Muscle of leg (tissue), 3 donors: ENCODE measurements at regions not wholly inside any gene's neighbourhood (a gene's known extent, or its start where the extent isn't known, plus 50 kb on each side); places are given as distances from the start of the nearest gene placed in this dataset.

Experiments used
- DNase-seq: peaks from one replicate; pipeline ENCODE4 v3.0.0; 2013
- H3K27ac ChIP-seq: one replicate; pipeline ENCODE4 v1.5.1; 2013; ENCODE audit warnings: mild to moderate bottlenecking, low read length, control low read depth
- H3K27me3 ChIP-seq: one replicate; pipeline ENCODE4 v1.6.1; 2013; ENCODE audit warnings: low read length; ENCODE audit not compliant: control insufficient read depth, insufficient read depth
- H3K36me3 ChIP-seq: one replicate; pipeline ENCODE4 v1.6.1; 2013; ENCODE audit warnings: low read length; ENCODE audit not compliant: control insufficient read depth, insufficient read depth
- H3K4me1 ChIP-seq: one replicate; pipeline ENCODE4 v1.6.1; 2013; ENCODE audit warnings: low read length; ENCODE audit not compliant: control insufficient read depth, insufficient read depth
- H3K4me3 ChIP-seq: one replicate; pipeline ENCODE4 v1.5.1; 2013; ENCODE audit warnings: low read length, control low read depth
- H3K9me3 ChIP-seq: replicated peaks from 2 replicates; pipeline ENCODE4 v1.6.1; 2013; ENCODE audit warnings: low read depth, low read length; ENCODE audit not compliant: control insufficient read depth
- WGBS: methylation state at CpG from one replicate; pipeline ENCODE4 v1.1.5; 2013; ENCODE audit warnings: missing lambda C conversion rate; ENCODE audit not compliant: insufficient coverage; 5-methylcytosine and 5-hydroxymethylcytosine counted together

DNA sequence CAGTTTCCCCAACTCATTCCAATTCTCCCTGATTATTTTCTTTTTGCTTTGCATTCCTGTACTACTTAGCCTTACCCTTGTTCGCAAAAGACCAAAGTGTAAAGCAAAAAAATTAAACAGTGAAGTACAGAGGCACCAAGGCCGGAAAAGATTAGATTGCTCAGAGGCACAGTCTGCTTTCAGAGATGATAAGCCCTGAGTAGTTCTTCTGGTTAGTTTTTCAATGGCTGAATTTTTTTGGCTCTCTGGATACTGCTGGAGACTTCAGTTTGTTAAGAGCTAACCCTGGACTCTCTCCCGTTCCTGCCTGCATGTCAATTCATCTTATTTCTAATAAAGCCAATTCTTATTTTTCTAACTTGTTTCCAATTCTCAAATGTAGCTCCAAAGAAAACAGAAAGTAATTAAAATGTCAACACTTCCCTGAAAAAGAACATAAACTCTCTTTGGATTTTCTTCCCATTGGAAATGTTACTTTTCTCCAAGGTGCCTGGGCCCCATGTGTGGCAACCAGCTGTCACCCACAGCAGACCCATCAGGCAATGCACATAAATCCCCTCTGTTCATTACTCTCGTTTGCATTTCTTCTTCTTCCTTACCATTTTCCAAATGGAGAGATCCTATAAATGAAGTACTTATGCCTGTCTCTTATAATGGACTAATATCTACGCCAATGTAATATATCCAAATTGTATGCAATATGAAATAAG lies 142.8 kb downstream of the BTG1 start:
- H3K27me3 ChIP-seq = no peaks in the 10 kb centered on the region
- WGBS = 60% methylated on average over 1 of the region's 5 CpGs
- H3K4me3 ChIP-seq = no peak overlapping the region
- H3K36me3 ChIP-seq = no peaks in the 10 kb centered on the region
- peak; percentile 46 for DNase-seq
- H3K4me1 ChIP-seq = no peaks in the 10 kb centered on the region
- no peak overlapping the region for H3K27ac ChIP-seq
- H3K9me3 ChIP-seq = no peaks in the 10 kb centered on the region

- Histone ChIP-seq H3K4me3 (no peak overlapping the region), H3K4me1 (no peaks in the 10 kb centered on the region), H3K27me3 (no peaks in the 10 kb centered on the region), H3K27ac (no peak overlapping the region), H3K36me3 (no peaks in the 10 kb centered on the region), H3K9me3 (no peaks in the 10 kb centered on the region)
- WGBS = no CpG with 5 or more reads among the region's 1 CpG
- no peak for DNase-seq
Measured at GRCh38 chr12:92002195-92002649, 143.4 kb downstream of the BTG1 start.

DNA sequence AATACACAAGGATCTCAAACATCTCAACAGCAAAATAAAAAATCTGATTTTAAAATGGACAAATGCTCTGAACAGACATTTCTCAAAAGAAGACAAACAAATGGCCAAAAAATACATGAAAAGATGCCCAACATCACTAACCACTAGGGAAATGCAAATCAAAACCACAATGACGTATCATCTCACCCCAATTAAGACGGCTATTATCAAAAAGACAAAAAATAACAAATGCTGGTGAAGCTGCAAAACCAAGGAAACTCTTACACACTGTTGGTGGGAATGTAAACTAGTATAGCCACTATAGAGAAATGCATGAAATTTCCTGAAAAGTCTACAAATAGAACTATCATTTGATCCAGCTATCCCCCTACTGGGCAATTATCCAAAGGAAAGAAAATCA lies 145.0 kb downstream of the BTG1 start:
- Histone ChIP-seq H3K27ac (no peak overlapping the region), H3K36me3 (no peaks in the 10 kb centered on the region), H3K4me3 (no peak overlapping the region), H3K9me3 (no peaks in the 10 kb centered on the region), H3K27me3 (no peaks in the 10 kb centered on the region), H3K4me1 (no peaks in the 10 kb centered on the region)
- DNase-seq = no peak
- no CpG with 5 or more reads among the region's 2 CpGs for WGBS

DNA sequence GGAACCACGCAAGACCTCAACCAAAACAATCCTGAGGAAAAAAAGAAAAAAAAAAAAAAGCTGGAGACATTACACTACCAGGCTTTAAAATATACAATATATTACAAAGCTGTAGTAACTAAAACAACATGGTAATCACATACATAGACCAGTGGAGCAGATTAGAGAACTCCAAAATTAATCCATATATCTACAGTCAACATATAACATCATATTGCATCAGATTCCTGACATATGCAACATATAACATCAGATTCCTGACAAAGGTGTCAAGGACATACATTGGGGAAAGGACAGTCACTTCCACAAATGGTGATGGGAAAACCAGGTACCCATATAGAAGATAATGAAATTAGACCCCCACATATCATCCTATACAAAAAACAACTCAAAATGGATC lies 145.8 kb downstream of the BTG1 start:
- Histone ChIP-seq H3K4me1 (no peaks in the 10 kb centered on the region), H3K9me3 (no peaks in the 10 kb centered on the region), H3K27ac (no peak overlapping the region), H3K27me3 (no peaks in the 10 kb centered on the region), H3K36me3 (no peaks in the 10 kb centered on the region), H3K4me3 (no peak overlapping the region)
- WGBS = no CpG with 5 or more reads among the region's 1 CpG
- no peak for DNase-seq

- no peaks in the 10 kb centered on the region for H3K9me3 ChIP-seq
- H3K4me1 ChIP-seq = no peaks in the 10 kb centered on the region
- H3K36me3 ChIP-seq = no peaks in the 10 kb centered on the region
- H3K27ac ChIP-seq = no peak overlapping the region
- no peak for DNase-seq
- H3K4me3 ChIP-seq = no peak overlapping the region
- WGBS = no CpG with 5 or more reads among the region's 2 CpGs
- H3K27me3 ChIP-seq = no peaks in the 10 kb centered on the region
Measured at GRCh38 chr12:91998316-91998715, 147.3 kb downstream of the BTG1 start.

- Histone ChIP-seq H3K4me1 (no peaks in the 10 kb centered on the region), H3K27me3 (no peaks in the 10 kb centered on the region), H3K9me3 (no peaks in the 10 kb centered on the region), H3K36me3 (no peaks in the 10 kb centered on the region), H3K27ac (peak overlapping the region; percentile 6), H3K4me3 (no peak overlapping the region)
- 33% methylated on average over 1 of the region's 5 CpGs for WGBS
- peak; percentile 24 for DNase-seq
Measured at GRCh38 chr12:91994208-91994797, 151.3 kb downstream of the BTG1 start.

DNA sequence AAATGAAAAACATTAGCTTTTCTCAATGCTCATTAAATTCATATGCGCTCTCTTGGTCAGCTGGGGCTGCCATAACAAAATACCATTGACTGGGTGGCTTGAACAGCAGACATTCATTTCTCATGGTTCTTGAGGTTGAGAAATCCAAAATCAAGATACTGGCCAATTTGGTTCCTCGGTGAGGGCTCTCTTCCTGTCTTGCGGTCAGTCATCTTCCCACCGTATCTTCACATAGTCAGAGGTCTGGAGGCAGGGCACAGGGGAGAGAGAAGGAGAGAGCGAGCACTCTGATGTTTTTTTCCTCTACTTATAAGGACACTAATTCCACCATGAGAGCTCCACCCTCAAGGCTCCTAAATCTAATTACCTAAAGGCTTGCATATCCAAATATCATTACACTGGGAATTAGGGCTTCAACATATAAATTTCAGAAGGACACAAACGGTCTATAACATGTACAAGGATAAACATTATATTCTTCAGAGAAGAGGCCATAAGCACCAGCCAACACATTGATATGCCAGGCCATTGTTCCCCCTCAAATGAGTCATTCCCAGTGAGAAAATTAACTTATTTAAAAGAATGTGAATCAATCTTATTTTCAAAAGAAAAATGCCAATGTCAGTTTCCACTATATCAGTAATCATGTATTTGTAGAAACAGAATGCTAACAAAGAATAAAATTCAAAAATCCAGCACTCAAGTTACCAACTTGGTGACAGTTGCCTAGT lies 152.2 kb downstream of the BTG1 start:
- no peak for DNase-seq
- H3K9me3 ChIP-seq = no peaks in the 10 kb centered on the region
- H3K27me3 ChIP-seq = no peaks in the 10 kb centered on the region
- H3K4me1 ChIP-seq = no peaks in the 10 kb centered on the region
- WGBS = 100% methylated on average over 2 of the region's 6 CpGs
- no peaks in the 10 kb centered on the region for H3K36me3 ChIP-seq
- no peak overlapping the region for H3K27ac ChIP-seq
- H3K4me3 ChIP-seq = no peak overlapping the region

- no CpG with 5 or more reads among the region's 1 CpG for WGBS
- Histone ChIP-seq H3K36me3 (no peaks in the 10 kb centered on the region), H3K9me3 (no peaks in the 10 kb centered on the region), H3K4me1 (peaks cover 3% of the 10 kb centered on the region), H3K4me3 (no peak overlapping the region), H3K27me3 (no peaks in the 10 kb centered on the region), H3K27ac (no peak overlapping the region)
- peak; percentile 38 for DNase-seq
Measured at GRCh38 chr12:91991399-91992187, 154.1 kb downstream of the BTG1 start.

GRCh38 chr12:91990525-91990924 lies 155.1 kb downstream of the BTG1 start:
- no peaks in the 10 kb centered on the region for H3K27me3 ChIP-seq
- H3K4me1 ChIP-seq = peaks cover 4% of the 10 kb centered on the region
- H3K9me3 ChIP-seq = no peaks in the 10 kb centered on the region
- no peak overlapping the region for H3K27ac ChIP-seq
- no peaks in the 10 kb centered on the region for H3K36me3 ChIP-seq
- peak; percentile 20 for DNase-seq
- 20% methylated on average over 1 of the region's 2 CpGs for WGBS
- H3K4me3 ChIP-seq = no peak overlapping the region

GRCh38 chr12:91989143-91989542 lies 156.5 kb downstream of the BTG1 start:
- Histone ChIP-seq H3K27me3 (no peaks in the 10 kb centered on the region), H3K27ac (no peak overlapping the region), H3K4me1 (peaks cover 9% of the 10 kb centered on the region), H3K36me3 (no peaks in the 10 kb centered on the region), H3K4me3 (no peak overlapping the region), H3K9me3 (no peaks in the 10 kb centered on the region)
- no peak for DNase-seq
- WGBS = no CpG with 5 or more reads among the region's 1 CpG
